Aorta (tissue), 5 donors: ENCODE measurements at regions not wholly inside any gene's neighbourhood (a gene's known extent, or its start where the extent isn't known, plus 50 kb on each side); places are given as distances from the start of the nearest gene placed in this dataset.

ENCODE experiments used
- ATAC-seq: fragments of 200-7000 bp; cut with Tn5 transposase; one replicate; pipeline ENCODE4 v1.9.1; 2022; ENCODE audit warnings: moderate library complexity; ENCODE audit not compliant: low FRiP score
- DNase-seq, 2 donors: peaks; one replicate each; pipeline ENCODE4 v3.0.0-alpha.2; 2020
- H3K27ac ChIP-seq, 2 donors: one replicate each; pipeline ENCODE4 v1.5.1; 2013; ENCODE audit warnings: low read length in 2 of 2, mild to moderate bottlenecking in 2 of 2, moderate library complexity in 2 of 2, control low read depth in 1 of 2, inconsistent platforms in 1 of 2, low read depth in 1 of 2
- H3K27me3 ChIP-seq, 2 donors: one replicate each; pipeline ENCODE4 v1.6.1; 2013; ENCODE audit warnings: control low read depth in 1 of 2, low read length in 1 of 2, mild to moderate bottlenecking in 1 of 2, moderate library complexity in 1 of 2; ENCODE audit not compliant: insufficient read depth in 2 of 2, control insufficient read depth in 1 of 2
- H3K36me3 ChIP-seq, 2 donors: one replicate each; pipeline ENCODE4 v1.6.1; 2013; ENCODE audit warnings: control low read depth in 1 of 2, low read length in 1 of 2, mild to moderate bottlenecking in 1 of 2; ENCODE audit not compliant: insufficient read depth in 2 of 2, control insufficient read depth in 1 of 2
- H3K4me1 ChIP-seq, 2 donors: one replicate each; pipeline ENCODE4 v1.6.1; 2013; ENCODE audit warnings: low read length in 2 of 2, control low read depth in 1 of 2, mild to moderate bottlenecking in 1 of 2, moderate library complexity in 1 of 2; ENCODE audit not compliant: insufficient read depth in 2 of 2, control insufficient read depth in 1 of 2
- H3K4me3 ChIP-seq, 2 donors: one replicate each; pipeline ENCODE4 v1.5.1; 2013; ENCODE audit warnings: low read length in 2 of 2, control low read depth in 1 of 2, mild to moderate bottlenecking in 1 of 2
- H3K9me3 ChIP-seq: one replicate; pipeline ENCODE4 v1.6.1; 2013; ENCODE audit warnings: mild to moderate bottlenecking, low read length; ENCODE audit not compliant: control insufficient read depth
- WGBS, 2 donors: extraction: QIAGEN DNeasy Blood & Tissue Kit; methylation state at CpG; one replicate each; pipeline ENCODE4 v1.1.7; 2013; 5-methylcytosine and 5-hydroxymethylcytosine counted together
- intact Hi-C, 2 donors: fragments of 100-400 bp; cut with DNase I; formaldehyde crosslinking; loops; one replicate each; pipeline versions ENCODE4 v1.14.2 to v1.15.0; 2022
- donor health status: healthy with polysubstance abuse.
- donor health status: Bipolar disorder and iron deficiency.
- donor health status: DM: no; HTN: no; CAD: no.
- donor health status: DM: no; HTN: no; CAD: no.
- donor health status: DM: yes; HTN: yes; CAD: no.

- Histone ChIP-seq H3K36me3 (peaks cover 0 to 2% of the 10 kb centered on the region in 2 donors), H3K9me3 (no peaks in the 10 kb centered on the region), H3K4me1 (peaks cover 0 to 4% of the 10 kb centered on the region in 2 donors), H3K27ac (no peak overlapping the region), H3K4me3 (no peak overlapping the region), H3K27me3 (no peaks in the 10 kb centered on the region)
- WGBS, 2 donors = 44 to 55% methylated on average over 3 of the region's 3 CpGs
- intact Hi-C loops = no loop called here
- ATAC-seq = no peak
- DNase-seq = no peak
Measured at GRCh38 chr10:59561477-59562121, 148.1 kb downstream of the SLC16A9 start.

GRCh38 chr10:59560990-59561389 is 148.7 kb downstream of the SLC16A9 start:
- no peaks in the 10 kb centered on the region for H3K27me3 ChIP-seq
- DNase-seq (no peak), ATAC-seq (no peak)
- WGBS, 2 donors = 80 to 84% methylated on average over 2 of the region's 2 CpGs
- H3K27ac ChIP-seq = no peak overlapping the region
- no peaks in the 10 kb centered on the region for H3K9me3 ChIP-seq
- intact Hi-C loops = no loop called here
- H3K4me1 ChIP-seq = peaks cover 0 to 4% of the 10 kb centered on the region in 2 donors
- H3K4me3 ChIP-seq = no peak overlapping the region
- peaks cover 0 to 2% of the 10 kb centered on the region in 2 donors for H3K36me3 ChIP-seq

- Histone ChIP-seq H3K4me3 (no peak overlapping the region), H3K9me3 (no peaks in the 10 kb centered on the region), H3K4me1 (peaks cover 0 to 4% of the 10 kb centered on the region in 2 donors), H3K36me3 (peaks cover 0 to 2% of the 10 kb centered on the region in 2 donors), H3K27me3 (no peaks in the 10 kb centered on the region), H3K27ac (no peak overlapping the region)
- no peak for ATAC-seq
- DNase-seq = no peak
- WGBS, 2 donors = 90 to 93% methylated on average over 2 of the region's 2 CpGs
- intact Hi-C loops = no loop called here
Measured at GRCh38 chr10:59560161-59560560, 149.5 kb downstream of the SLC16A9 start.

GRCh38 chr10:59558066-59558465 is 151.6 kb downstream of the SLC16A9 start:
- intact Hi-C loops = no loop called here
- Histone ChIP-seq H3K27ac (no peak overlapping the region), H3K4me3 (no peak overlapping the region), H3K27me3 (no peaks in the 10 kb centered on the region), H3K4me1 (peaks cover 0 to 4% of the 10 kb centered on the region in 2 donors), H3K36me3 (no peaks in the 10 kb centered on the region), H3K9me3 (no peaks in the 10 kb centered on the region)
- WGBS, 2 donors = 88 to 90% methylated on average over 4 of the region's 4 CpGs
- DNase-seq = no peak
- no peak for ATAC-seq

GRCh38 chr10:59557642-59558041 is 152.0 kb downstream of the SLC16A9 start:
- no peak for DNase-seq
- H3K27me3 ChIP-seq = no peaks in the 10 kb centered on the region
- intact Hi-C loops = no loop called here
- 39 to 45% methylated on average over 3 of the region's 3 CpGs for WGBS, 2 donors
- no peak for ATAC-seq
- peaks cover 0 to 4% of the 10 kb centered on the region in 2 donors for H3K4me1 ChIP-seq
- H3K36me3 ChIP-seq = no peaks in the 10 kb centered on the region
- H3K27ac ChIP-seq = no peak overlapping the region
- H3K9me3 ChIP-seq = no peaks in the 10 kb centered on the region
- no peak overlapping the region for H3K4me3 ChIP-seq

GRCh38 chr10:59557052-59557451 is 152.6 kb downstream of the SLC16A9 start:
- no peak overlapping the region for H3K27ac ChIP-seq
- H3K4me3 ChIP-seq = no peak overlapping the region
- H3K9me3 ChIP-seq = no peaks in the 10 kb centered on the region
- no peaks in the 10 kb centered on the region for H3K27me3 ChIP-seq
- intact Hi-C loops = no loop called here
- ATAC-seq (no peak), DNase-seq (no peak)
- peaks cover 0 to 4% of the 10 kb centered on the region in 2 donors for H3K4me1 ChIP-seq
- H3K36me3 ChIP-seq = no peaks in the 10 kb centered on the region
- WGBS, 2 donors = 9 to 11% methylated on average over 1 of the region's 1 CpG

- H3K27me3 ChIP-seq = no peaks in the 10 kb centered on the region
- no peak overlapping the region for H3K4me3 ChIP-seq
- no peaks in the 10 kb centered on the region for H3K4me1 ChIP-seq
- intact Hi-C loops = no loop called here
- H3K27ac ChIP-seq = no peak overlapping the region
- ATAC-seq = no peak
- no peaks in the 10 kb centered on the region for H3K9me3 ChIP-seq
- DNase-seq = no peak
- H3K36me3 ChIP-seq = no peaks in the 10 kb centered on the region
- WGBS, 2 donors = 49 to 51% methylated on average over 7 of the region's 7 CpGs
Measured at GRCh38 chr10:59553162-59553900, 156.3 kb downstream of the SLC16A9 start.

GRCh38 chr10:59550061-59550460 is 159.6 kb downstream of the SLC16A9 start:
- 79 to 87% methylated on average over 4 of the region's 4 CpGs for WGBS, 2 donors
- Histone ChIP-seq H3K4me1 (no peaks in the 10 kb centered on the region), H3K36me3 (no peaks in the 10 kb centered on the region), H3K4me3 (no peak overlapping the region), H3K27me3 (no peaks in the 10 kb centered on the region), H3K27ac (no peak overlapping the region), H3K9me3 (no peaks in the 10 kb centered on the region)
- no peak for ATAC-seq
- intact Hi-C loops = no loop called here
- DNase-seq = no peak

GRCh38 chr10:59538623-59539022 is 171.0 kb downstream of the SLC16A9 start:
- 94 to 97% methylated on average over 11 of the region's 11 CpGs for WGBS, 2 donors
- no peak for DNase-seq
- Histone ChIP-seq H3K27ac (no peak overlapping the region), H3K4me1 (no peaks in the 10 kb centered on the region), H3K36me3 (no peaks in the 10 kb centered on the region), H3K4me3 (no peak overlapping the region), H3K27me3 (no peaks in the 10 kb centered on the region), H3K9me3 (peaks cover 2% of the 10 kb centered on the region)
- no peak for ATAC-seq
- intact Hi-C loops = no loop called here
